ENCODE measurements at regions not wholly inside any gene's neighbourhood (a gene's known extent, or its start where the extent isn't known, plus 50 kb on each side); places are given as distances from the start of the nearest gene placed in this dataset.
"Not testable (repeated sequence)": the region's sequence is repeated elsewhere in the genome, so short reads cannot be mapped to it uniquely, and the experiment has no call there.

- no peak for DNase-seq
These were observed 145.9 kb downstream of the ALX1 start for GRCh38 chr12:85425926-85426325.

GRCh38 chr12:85433148-85433547 is 153.1 kb downstream of the ALX1 start:
- not testable (repeated sequence) for DNase-seq

GRCh38 chr12:85440271-85440670 is 160.3 kb downstream of the ALX1 start:
- DNase-seq, result no peak

- DNase-seq, result no peak
These were observed 161.0 kb downstream of the ALX1 start for GRCh38 chr12:85441025-85441424.

- DNase-seq, result no peak
These were observed 161.7 kb downstream of the ALX1 start for GRCh38 chr12:85441741-85442140.

GRCh38 chr12:85445060-85445938 is 165.3 kb downstream of the ALX1 start:
- DNase-seq, result no peak

- no peak for DNase-seq
These were observed 168.0 kb downstream of the ALX1 start for GRCh38 chr12:85448031-85448430.

GRCh38 chr12:85448548-85449139 is 168.6 kb downstream of the ALX1 start:
- no peak for DNase-seq

GRCh38 chr12:85457016-85457415 is 177.0 kb downstream of the ALX1 start:
- no peak for DNase-seq

GRCh38 chr12:85461127-85461526 is 181.1 kb downstream of the ALX1 start:
- DNase-seq, result no peak

GRCh38 chr12:85462888-85463287 is 182.9 kb downstream of the ALX1 start:
- DNase-seq, result no peak

- DNase-seq, result no peak
These were observed 186.9 kb downstream of the ALX1 start for GRCh38 chr12:85466890-85467289.

- peak; percentile 51 to 89 for DNase-seq
These were observed 188.5 kb downstream of the ALX1 start for GRCh38 chr12:85468356-85469157.

- DNase-seq, result not testable (repeated sequence)
These were observed 189.4 kb downstream of the ALX1 start for GRCh38 chr12:85469158-85470086.

- not testable (repeated sequence) for DNase-seq
These were observed 195.3 kb downstream of the ALX1 start for GRCh38 chr12:85475277-85475676.

- peak; percentile 55 to 71 for DNase-seq
These were observed 196.7 kb downstream of the ALX1 start for GRCh38 chr12:85476756-85477155.

GRCh38 chr12:85484387-85484786 is 204.4 kb downstream of the ALX1 start:
- DNase-seq, result no peak

GRCh38 chr12:85489194-85489593 is 209.2 kb downstream of the ALX1 start:
- no peak for DNase-seq

GRCh38 chr12:85504164-85504563 is 224.1 kb downstream of the ALX1 start:
- no peak for DNase-seq

- DNase-seq, result no peak
These were observed 224.6 kb downstream of the ALX1 start for GRCh38 chr12:85504624-85505023.

GRCh38 chr12:85507456-85507855 is 227.4 kb downstream of the ALX1 start:
- DNase-seq, result no peak

- DNase-seq, result no peak
These were observed 229.2 kb downstream of the ALX1 start for GRCh38 chr12:85509081-85509856.

Measured in inflammatory macrophage treated with lipopolysaccharide for 1 hour (primary cell).